GM21576 (cell line): ENCODE measurements at regions not wholly inside any gene's neighbourhood (a gene's known extent, or its start where the extent isn't known, plus 50 kb on each side); places are given as distances from the start of the nearest gene placed in this dataset.
A peak's percentile ranks its signal among the peaks of the same experiment; 100 is the strongest.

Experiments used
- ATAC-seq: cut with Tn5 transposase; IDR thresholded peaks from one replicate; pipeline ENCODE4 v1.9.1; 2021; ENCODE audit warnings: mild to moderate bottlenecking, moderate library complexity; ENCODE audit not compliant: unreplicated experiment

- ATAC-seq = no peak
Measured at GRCh38 chr15:96002890-96003859, 327.3 kb upstream of the NR2F2 start.

GRCh38 chr15:96005906-96006305 lies 324.6 kb upstream of the NR2F2 start:
- no peak for ATAC-seq

GRCh38 chr15:96011136-96011535 lies 319.4 kb upstream of the NR2F2 start:
- ATAC-seq = no peak

- no peak for ATAC-seq
Measured at GRCh38 chr15:96014939-96015338, 315.6 kb upstream of the NR2F2 start.

- no peak for ATAC-seq
Measured at GRCh38 chr15:96019114-96019513, 311.4 kb upstream of the NR2F2 start.

- ATAC-seq = no peak
Measured at GRCh38 chr15:96020133-96020532, 310.4 kb upstream of the NR2F2 start.

- ATAC-seq = no peak
Measured at GRCh38 chr15:96020797-96021196, 309.7 kb upstream of the NR2F2 start.

- ATAC-seq = no peak
Measured at GRCh38 chr15:96023081-96023480, 307.4 kb upstream of the NR2F2 start.

GRCh38 chr15:96027501-96027900 lies 303.0 kb upstream of the NR2F2 start:
- ATAC-seq = no peak

GRCh38 chr15:96028620-96029019 lies 301.9 kb upstream of the NR2F2 start:
- ATAC-seq = no peak

GRCh38 chr15:96029172-96029571 lies 301.3 kb upstream of the NR2F2 start:
- no peak for ATAC-seq

GRCh38 chr15:96031426-96032110 lies 298.9 kb upstream of the NR2F2 start:
- no peak for ATAC-seq

GRCh38 chr15:96035091-96035490 lies 295.4 kb upstream of the NR2F2 start:
- no peak for ATAC-seq

GRCh38 chr15:96035635-96036034 lies 294.9 kb upstream of the NR2F2 start:
- no peak for ATAC-seq

GRCh38 chr15:96037584-96037983 lies 292.9 kb upstream of the NR2F2 start:
- peak; percentile 67 for ATAC-seq

- no peak for ATAC-seq
Measured at GRCh38 chr15:96038131-96038530, 292.4 kb upstream of the NR2F2 start.

- ATAC-seq = peak; percentile 37
Measured at GRCh38 chr15:96038650-96039049, 291.9 kb upstream of the NR2F2 start.

GRCh38 chr15:96041982-96042733 lies 288.3 kb upstream of the NR2F2 start:
- ATAC-seq = no peak

GRCh38 chr15:96042734-96043224 lies 287.7 kb upstream of the NR2F2 start:
- peak; percentile 83 for ATAC-seq

- ATAC-seq = no peak
Measured at GRCh38 chr15:96043591-96044171, 286.8 kb upstream of the NR2F2 start.
